ENCODE measurements at regions not wholly inside any gene's neighbourhood (a gene's known extent, or its start where the extent isn't known, plus 50 kb on each side); places are given as distances from the start of the nearest gene placed in this dataset.

DNA sequence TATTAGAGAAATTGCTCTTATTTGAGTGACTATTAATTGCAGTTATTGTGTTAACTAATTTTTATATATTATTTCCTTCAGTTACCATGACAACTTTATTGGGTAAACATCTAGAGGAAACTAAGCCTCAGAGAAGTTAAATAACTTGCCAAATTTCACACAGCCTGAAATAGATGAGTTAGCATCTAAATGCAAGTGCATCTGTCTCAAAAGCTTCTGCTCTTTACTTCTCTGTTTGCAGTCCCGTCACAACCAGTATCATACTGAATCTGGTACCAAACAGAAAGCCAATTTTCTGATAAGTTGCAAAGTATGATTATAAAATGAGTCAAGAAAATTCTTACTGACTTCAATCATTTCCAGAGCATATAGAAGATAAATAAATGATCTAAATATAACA, 1544.9 kb upstream of the PCDH7 start:
- no peak for ATAC-seq
- DNase-seq = no peak
- intact Hi-C loops (cut with DNase I, micrococcal nuclease) = no loop called here
- Histone ChIP-seq H3K4me1 (ENCODE audit: low read depth) (no peaks in the 10 kb centered on the region), H3K4me3 (no peak overlapping the region), H3K9me3 (peaks cover 21% of the 10 kb centered on the region), H3K36me3 (ENCODE audit: low read depth) (no peaks in the 10 kb centered on the region)
- TF ChIP-seq, protein P1, sequence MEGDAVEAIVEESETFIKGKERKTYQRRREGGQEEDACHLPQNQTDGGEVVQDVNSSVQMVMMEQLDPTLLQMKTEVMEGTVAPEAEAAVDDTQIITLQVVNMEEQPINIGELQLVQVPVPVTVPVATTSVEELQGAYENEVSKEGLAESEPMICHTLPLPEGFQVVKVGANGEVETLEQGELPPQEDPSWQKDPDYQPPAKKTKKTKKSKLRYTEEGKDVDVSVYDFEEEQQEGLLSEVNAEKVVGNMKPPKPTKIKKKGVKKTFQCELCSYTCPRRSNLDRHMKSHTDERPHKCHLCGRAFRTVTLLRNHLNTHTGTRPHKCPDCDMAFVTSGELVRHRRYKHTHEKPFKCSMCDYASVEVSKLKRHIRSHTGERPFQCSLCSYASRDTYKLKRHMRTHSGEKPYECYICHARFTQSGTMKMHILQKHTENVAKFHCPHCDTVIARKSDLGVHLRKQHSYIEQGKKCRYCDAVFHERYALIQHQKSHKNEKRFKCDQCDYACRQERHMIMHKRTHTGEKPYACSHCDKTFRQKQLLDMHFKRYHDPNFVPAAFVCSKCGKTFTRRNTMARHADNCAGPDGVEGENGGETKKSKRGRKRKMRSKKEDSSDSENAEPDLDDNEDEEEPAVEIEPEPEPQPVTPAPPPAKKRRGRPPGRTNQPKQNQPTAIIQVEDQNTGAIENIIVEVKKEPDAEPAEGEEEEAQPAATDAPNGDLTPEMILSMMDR (IDR thresholded peaks at IDR 0.05) = no peak

DNA sequence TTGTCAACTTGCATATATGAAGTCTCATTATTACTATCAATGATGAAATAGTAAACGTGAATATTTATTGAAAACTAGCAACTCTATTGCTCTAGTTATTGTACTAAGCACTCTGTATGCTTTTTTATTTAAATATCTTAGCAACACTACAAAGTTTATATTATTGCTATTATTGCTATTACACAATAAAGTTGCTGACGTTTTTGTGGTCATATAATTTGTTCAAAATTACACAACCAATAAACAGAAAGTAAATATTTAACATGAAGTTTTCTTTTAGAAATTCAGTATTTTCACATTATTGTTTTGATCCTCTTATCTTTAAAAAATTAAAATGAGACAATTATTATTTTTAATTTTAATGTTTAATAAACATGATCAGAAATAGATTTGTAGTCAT, 1521.1 kb upstream of the PCDH7 start:
- Histone ChIP-seq H3K4me3 (no peak overlapping the region), H3K9me3 (no peaks in the 10 kb centered on the region), H3K4me1 (ENCODE audit: low read depth) (no peaks in the 10 kb centered on the region), H3K36me3 (ENCODE audit: low read depth) (no peaks in the 10 kb centered on the region)
- DNase-seq (no peak), ATAC-seq (no peak)
- TF ChIP-seq, protein P1 (IDR thresholded peaks at IDR 0.05) = no peak
- intact Hi-C loops (cut with DNase I, micrococcal nuclease) = no loop called here

DNA sequence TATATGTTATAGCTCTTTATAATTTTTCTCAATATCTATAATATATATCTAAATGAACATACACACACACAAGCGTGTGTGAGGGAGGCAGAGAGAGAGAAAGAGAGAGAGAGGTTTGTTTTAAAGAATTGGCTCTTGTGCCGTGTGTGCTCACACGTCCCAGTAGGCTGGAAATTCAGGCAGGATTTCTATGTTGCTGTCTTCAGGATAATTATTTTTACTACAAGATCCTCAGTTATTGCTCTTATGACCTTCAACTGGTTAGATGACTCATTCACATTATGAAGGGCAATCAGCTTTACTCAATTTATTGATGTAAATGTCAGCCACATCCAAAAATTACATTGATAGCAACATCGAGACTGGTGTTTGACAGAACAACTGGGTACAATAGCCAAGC, 1520.7 kb upstream of the PCDH7 start:
- Histone ChIP-seq H3K4me3 (no peak overlapping the region), H3K9me3 (no peaks in the 10 kb centered on the region), H3K4me1 (ENCODE audit: low read depth) (no peaks in the 10 kb centered on the region), H3K36me3 (ENCODE audit: low read depth) (no peaks in the 10 kb centered on the region)
- TF ChIP-seq, protein P1 (IDR thresholded peaks at IDR 0.05) = no peak
- no peak for ATAC-seq
- intact Hi-C loops (cut with DNase I, micrococcal nuclease) = no loop called here
- no peak for DNase-seq

DNA sequence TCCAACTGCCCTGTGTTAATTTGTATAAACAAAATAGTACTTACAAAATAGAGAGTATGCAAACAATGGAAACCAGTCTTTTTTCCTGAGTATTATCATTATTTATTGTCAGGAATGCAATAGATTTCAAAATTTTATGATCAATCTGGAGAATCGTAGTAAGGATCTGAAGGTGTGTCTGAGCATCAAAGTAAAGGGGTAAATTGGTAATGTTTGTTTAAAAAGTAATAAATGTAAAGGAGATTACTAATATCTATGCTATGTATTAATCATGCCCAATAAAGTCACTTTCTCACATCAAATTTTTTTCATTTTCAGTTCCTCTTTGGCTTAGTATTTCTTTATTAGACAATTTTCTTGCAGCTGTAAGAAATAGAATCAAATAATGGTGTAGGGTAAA, 1507.1 kb upstream of the PCDH7 start:
- TF ChIP-seq, protein P1 (IDR thresholded peaks at IDR 0.05) = no peak
- H3K36me3 ChIP-seq (ENCODE audit: low read depth) = no peaks in the 10 kb centered on the region
- ATAC-seq = no peak
- intact Hi-C loops (cut with DNase I, micrococcal nuclease) = no loop called here
- no peak for DNase-seq
- H3K9me3 ChIP-seq = peaks cover 12% of the 10 kb centered on the region
- H3K4me3 ChIP-seq = no peak overlapping the region
- H3K4me1 ChIP-seq (ENCODE audit: low read depth) = no peaks in the 10 kb centered on the region

DNA sequence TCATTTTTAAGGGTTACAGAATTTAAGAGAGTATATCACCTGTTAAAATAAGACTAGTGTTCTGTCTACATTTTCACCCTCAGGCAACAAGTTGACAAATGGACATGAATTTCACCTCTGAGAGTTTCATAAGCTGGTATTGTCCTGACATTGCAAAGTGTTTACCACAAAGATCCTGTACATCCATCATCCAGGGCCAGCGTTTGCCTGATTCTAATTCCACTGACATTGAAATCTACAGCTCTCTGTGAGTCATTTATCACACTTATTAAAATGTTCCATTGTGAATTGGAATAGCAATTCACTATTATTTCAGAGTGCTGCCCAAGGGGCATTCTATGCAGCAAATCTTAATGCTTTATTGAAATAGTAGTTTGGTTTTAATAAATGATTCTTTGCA, 1499.4 kb upstream of the PCDH7 start:
- no peaks in the 10 kb centered on the region for H3K36me3 ChIP-seq (ENCODE audit: low read depth)
- no peak for DNase-seq
- intact Hi-C loops (cut with DNase I, micrococcal nuclease) = no loop called here
- H3K4me1 ChIP-seq (ENCODE audit: low read depth) = no peaks in the 10 kb centered on the region
- H3K9me3 ChIP-seq = peaks cover 15% of the 10 kb centered on the region
- TF ChIP-seq, protein P1 (IDR thresholded peaks at IDR 0.05) = no peak
- no peak overlapping the region for H3K4me3 ChIP-seq
- no peak for ATAC-seq

DNA sequence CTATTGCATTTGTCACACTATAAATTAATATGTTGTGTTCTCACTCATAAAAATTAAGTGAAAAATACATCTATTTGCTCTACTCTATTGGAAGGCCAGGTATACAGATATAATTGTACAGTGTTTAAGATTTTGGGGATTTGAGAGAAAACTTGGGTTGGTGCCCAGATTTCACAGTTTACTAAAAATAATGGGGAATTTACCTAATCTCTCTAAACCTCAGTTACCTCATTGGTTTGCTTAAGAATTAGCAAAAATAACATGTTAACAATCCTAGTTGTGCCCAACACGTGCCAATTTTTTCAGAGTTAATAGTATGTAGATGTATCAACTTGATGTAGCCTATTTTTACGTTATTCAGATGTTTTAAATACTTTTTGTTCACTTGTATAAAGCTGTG, 1495.3 kb upstream of the PCDH7 start:
- Histone ChIP-seq H3K4me1 (ENCODE audit: low read depth) (no peaks in the 10 kb centered on the region), H3K9me3 (peaks cover 17% of the 10 kb centered on the region), H3K36me3 (ENCODE audit: low read depth) (no peaks in the 10 kb centered on the region), H3K4me3 (peak overlapping the region; percentile 4)
- ATAC-seq (no peak), DNase-seq (no peak)
- intact Hi-C loops (cut with DNase I, micrococcal nuclease) = no loop called here
- TF ChIP-seq, protein P1 (IDR thresholded peaks at IDR 0.05) = no peak

Data from mucosa of descending colon (tissue), 3 donors.